ENCODE measurements at regions not wholly inside any gene's neighbourhood (a gene's known extent, or its start where the extent isn't known, plus 50 kb on each side); places are given as distances from the start of the nearest gene placed in this dataset.

DNA sequence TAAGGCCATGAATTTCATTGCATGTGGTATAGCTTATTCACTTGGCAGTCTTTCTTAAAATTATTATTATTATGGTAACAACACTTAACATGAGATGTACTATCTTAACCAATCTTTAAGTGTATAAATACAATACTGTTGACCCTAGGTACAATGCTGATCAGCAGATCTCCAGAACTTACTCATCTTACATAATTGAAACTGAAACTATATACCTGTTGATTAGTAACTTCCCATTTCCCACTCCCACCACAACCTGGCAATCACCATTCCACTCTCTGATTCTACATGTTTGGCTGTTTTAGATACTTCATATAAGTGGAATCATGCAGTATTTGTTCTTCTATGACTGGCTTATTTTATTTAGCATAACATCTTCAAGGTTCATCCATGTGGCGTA lies 150.2 kb upstream of the POU2AF2 start:
- DNase-seq (ENCODE audit: low read depth): no peak

DNA sequence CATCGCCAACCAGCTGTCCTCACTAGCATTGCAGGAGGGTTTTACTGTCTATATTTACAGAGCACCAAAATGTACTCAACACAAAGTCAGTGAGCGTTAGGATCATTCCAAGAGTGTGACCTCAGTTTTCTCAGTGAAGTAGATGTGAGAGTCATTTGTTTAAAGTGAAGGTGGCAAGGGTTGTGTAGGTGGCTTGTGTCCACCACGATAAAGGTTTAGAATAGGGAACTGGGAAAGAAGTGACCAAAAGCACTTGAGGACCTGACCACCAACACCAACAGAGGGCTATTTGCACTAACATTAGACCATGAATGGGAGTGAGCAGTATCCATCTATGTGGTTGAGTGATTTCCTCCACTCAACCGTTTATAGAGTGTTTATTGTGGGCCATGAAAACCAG lies 152.5 kb upstream of the POU2AF2 start:
- no peak for DNase-seq (ENCODE audit: low read depth)

DNA sequence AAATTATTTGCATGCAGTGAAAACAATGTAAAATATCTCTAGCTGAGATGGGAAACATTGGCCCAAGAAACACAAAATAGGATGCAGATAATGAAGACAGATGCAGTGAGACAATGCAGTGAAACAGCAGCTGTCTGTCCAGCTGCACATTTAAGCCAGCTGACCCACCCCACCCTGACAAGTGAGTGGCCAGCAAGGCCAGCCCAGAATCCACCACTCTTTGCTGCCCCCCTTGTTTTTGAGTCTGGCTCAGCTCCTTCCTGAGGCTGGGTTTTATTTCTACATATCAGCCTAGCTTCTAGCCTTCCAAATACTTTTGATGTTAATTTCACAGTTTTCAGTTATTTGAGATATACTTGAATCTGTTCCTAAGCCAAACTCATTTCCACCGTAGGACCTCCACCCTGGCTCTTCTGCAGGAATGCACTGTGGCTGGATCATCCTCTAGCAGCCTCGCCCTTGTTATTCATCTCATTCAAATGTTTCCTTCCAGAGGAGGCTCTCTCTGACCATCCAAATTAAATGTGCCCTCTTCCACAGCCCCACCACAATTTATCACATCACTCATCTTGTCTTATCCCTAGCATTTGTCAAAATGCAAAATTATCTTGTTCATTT lies 154.1 kb upstream of the POU2AF2 start:
- peak; percentile 59 for DNase-seq (ENCODE audit: low read depth)

DNA sequence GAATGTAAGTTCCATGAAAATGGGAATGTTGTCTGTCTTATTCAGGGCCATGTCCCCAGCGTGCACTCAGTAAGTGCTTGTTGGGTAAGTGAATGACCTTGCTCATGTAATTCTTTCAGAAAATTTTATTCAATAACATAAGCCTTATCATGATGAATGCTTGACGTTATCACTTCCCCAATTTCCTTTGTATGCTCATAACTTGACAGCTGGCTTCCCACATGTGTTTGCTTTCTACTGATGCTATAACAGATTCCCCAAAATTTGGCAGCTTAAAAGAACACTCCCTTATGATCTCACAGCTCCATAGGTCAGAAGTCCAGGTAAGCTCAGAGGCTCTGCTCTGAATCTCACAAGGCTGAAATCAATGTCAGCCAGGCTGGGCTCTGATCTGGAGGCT lies 155.8 kb upstream of the POU2AF2 start:
- DNase-seq (ENCODE audit: low read depth): no peak

DNA sequence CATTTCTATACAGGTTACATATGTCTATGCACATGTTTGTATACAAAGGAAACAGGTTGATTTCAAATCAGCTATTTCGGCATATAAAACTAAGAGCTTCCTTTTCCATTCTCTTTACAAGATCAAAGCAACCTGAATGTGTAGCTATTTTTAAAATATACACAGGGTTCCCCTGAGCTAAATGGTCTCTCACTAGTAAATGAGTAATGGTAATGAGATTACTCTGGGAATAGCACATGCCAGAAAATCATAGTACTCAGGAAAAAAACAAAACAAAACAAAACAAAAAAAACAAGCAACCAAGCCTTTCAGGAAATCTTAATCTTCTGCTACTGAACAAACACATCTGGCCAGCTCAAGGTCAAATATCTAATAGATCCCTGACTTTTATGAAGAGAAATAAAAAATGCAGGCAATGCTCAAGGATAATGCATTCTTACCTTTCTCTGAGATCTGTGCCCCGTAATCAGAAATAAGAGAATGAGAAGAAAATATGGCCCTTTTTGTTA lies 156.6 kb upstream of the POU2AF2 start:
- DNase-seq (ENCODE audit: low read depth): no peak

DNA sequence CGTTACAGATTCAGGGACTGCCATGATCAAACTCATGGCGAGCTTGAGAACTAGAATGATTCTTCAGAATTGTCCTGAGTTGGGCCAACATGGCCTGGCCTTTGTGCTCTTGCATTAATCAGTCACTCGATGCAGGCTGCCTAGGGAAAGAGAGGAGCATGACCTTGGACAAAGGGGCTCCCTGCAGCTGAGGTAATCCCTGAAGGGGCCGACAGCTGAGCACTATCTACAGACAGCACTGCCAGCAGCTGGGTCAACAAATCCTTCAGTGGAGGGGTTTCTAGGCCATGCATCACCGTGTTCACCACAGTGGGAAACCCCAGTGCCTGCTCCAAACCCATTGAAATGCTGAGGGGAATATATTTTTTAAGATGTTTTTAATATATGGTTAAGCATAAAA lies 159.5 kb upstream of the POU2AF2 start:
- DNase-seq (ENCODE audit: low read depth): peak; percentile 90

DNA sequence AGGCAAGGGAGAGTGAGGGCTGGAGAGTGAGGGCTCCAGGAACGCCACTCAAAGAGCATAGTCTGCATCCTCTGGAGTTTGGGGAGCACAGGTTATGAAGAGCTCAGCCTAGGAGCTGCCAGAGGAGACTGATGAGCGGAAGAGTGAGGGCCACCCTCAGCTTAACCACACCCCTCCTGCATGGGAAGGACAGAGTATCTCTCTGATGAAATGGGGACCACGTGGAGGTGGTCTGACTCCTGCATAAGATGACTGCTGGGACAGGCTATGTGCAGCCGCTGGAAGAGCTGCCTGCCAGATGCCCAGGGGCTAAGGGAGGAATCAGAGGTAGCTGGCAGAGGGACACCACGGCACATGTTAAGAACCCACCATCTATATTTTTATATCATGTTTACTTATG lies 162.9 kb upstream of the POU2AF2 start:
- DNase-seq (ENCODE audit: low read depth): no peak

DNA sequence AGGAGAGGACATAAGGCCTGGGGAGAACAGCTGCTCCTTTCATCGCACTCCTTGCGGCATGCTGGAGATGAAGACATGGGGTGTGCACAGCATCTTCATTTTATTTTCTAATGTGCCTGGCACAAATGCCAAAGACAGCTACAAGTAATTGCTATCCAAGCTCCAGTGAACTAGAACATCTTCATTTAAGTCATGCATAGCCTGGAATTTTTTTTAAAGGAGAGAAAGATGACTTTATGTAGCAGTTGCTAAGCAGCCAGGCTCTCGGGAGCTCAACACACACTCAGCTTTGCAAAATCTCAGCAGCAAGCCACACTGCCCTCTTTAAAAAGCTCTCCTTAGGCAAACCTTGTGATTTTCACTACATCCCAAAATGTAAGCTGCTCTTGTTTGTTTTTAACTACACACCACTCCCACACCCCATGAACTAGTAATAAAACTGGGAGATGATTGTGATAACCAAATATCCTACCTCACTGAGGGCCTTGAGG lies 164.5 kb upstream of the POU2AF2 start:
- DNase-seq (ENCODE audit: low read depth): no peak

DNA sequence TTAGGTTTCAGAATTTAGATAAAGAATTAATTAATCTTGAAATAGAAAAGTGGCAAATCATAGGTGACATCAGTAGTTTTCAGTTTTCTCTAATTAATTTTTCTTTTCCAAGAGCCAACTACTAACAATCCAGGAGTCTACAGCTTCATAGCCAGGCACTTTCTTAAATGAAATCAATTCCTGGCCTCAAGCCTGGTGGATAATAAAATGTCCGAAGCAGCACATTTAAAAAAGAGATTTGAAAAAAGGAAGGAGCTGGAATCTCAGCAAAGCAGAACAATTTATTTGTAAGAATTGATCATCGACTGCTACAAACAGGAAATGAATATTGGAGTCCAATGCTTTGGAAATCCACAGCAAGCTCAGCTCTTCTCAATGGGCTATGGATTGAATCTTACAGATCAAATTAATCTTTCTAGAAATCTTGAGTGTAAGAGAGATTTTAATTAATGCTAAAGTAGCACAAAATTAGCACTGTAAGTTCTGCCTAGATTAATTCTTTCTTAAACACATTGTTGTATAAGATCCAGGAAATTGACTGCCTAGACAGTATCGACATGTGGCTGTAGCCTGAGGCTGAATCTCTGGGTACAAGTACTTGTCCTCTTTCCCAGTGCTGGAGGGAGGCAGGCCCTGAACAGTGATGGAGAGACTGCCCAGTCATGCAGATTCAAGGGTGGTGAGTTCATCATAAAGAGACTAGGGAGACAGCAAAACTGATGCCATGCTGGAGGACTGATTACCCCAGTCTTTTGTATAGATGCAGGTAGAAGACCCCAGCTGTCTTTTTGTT lies 167.8 kb upstream of the POU2AF2 start:
- DNase-seq (ENCODE audit: low read depth): no peak

DNA sequence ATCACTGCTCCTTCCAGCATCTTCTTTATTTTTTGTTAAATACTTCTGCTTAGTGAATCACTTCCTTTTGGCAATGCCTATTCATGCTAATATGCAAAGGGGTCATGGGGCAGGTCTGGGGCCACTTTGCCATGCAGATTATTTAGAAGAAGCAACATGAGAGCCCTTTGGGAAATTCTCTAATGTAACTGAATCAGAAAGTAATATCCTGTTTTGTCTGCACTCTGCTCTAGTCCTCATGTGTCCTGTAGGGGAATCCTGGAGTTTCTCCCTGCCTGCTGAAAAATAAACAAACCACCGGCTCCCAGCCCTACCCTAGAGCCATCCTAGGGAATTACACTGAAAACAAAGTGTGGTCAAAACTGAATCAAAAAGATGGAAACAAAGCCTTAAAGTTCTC lies 176.5 kb upstream of the POU2AF2 start:
- DNase-seq (ENCODE audit: low read depth): no peak

DNA sequence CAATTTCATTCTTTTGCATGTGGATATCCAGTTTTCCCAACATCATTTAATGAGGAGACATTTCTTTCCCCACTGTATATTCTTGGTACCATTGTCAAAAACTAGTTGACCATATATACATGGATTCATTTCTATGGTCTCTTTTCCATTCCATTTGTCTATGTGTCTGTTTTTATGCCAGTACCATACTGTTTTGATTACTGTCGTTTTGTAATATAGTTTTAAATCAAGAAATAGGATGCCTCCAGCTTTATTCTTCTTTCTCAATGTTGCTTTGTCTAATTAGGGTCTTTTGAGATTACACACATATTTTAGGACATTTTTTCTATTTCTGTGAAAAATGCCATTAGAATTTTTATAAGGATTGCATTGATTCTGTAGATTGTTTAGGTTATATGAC lies 177.5 kb upstream of the POU2AF2 start:
- DNase-seq (ENCODE audit: low read depth): no peak

DNA sequence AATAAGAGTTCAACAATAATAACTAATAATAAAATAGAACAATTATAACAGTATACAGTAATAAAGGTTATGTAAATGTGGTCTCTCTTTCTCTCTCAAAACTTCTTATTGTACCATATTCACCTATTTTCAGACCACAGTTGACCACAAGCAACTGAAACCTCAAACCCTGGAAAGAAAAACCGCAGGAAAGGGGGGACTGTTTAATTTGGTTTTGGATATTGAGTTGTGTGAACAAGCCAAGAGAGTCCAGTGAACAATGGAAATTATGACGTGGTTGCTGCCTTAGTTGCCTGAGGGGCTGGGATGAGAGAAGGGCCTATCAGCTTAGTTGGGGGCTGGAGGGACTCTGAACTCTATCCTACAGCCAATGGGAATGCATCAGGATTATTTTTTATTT lies 178.7 kb upstream of the POU2AF2 start:
- DNase-seq (ENCODE audit: low read depth): no peak

DNA sequence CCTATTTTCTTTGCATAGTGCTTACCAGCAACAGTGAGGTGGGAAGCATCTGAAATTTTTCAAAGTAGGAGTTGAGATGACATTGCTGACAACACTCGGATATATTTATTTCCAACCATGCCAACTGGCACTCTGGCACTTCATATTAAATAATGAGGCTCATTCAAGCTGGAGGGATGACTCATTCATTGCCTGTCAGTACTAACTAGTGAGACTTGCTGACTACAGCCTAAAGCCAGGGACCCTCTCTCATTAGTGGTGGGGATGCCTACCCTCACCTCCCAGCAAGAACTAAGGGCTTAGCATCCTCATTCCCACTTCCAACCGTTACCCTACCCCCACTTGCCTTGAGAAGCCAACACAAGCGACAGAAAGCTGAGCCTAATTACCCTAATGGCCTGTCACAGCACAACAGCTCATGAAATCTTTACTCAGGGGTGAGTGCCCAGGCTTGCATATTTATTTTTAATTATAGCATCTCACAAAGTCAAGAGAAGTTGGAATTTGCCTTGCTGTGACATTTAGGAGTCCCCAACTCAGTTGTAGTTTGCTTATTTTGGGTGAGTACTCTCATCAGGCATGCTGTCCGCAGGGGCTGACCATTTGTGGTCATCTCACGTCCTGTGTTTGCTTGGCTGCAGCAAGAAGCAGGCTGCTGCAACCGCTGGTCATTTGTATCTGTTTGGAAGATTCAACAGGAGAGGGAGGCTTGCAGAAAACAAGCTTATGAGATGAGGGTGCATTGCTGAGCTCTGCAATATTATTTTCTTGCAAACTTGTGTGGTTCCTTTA lies 181.6 kb upstream of the POU2AF2 start:
- peak; percentile 93 for DNase-seq (ENCODE audit: low read depth)

DNA sequence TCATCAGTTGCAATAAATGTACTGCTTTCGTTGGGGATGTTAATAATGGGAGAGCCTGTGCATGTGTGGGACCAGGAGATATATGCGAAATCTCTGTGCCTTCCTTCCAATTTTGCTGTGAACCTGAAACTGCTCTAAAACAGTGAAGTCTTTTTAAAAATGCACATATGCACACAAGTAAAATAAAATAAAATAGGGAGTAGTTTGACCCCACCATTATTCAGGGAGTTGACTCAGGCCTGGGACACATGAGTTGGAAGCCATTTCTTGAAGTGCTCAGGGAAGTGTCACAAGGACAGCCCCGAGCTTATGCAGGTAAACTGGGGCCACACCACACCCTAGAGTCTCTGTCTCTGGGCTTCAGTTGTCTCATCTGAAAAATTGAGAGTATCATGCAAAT lies 183.1 kb upstream of the POU2AF2 start:
- DNase-seq (ENCODE audit: low read depth): no peak

DNA sequence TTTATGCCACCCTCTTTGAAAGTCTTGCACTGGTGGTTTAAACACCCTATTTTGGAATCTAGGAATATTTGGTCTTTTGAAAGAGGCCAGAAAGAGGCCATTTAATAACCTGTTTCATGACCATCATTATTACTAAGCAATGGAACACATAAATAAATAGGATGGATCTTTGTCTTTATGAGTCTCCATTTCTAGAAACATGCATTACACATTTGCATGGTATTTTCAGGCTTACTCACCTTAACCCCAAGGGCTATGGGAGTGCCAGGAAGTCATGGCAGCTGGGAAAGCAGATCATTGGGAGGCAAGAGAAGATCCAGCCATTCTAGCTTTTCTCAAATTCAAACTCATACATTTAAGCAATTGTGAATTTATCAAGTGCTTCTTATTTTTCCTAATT lies 185.8 kb upstream of the POU2AF2 start:
- peak; percentile 20 for DNase-seq (ENCODE audit: low read depth)

DNA sequence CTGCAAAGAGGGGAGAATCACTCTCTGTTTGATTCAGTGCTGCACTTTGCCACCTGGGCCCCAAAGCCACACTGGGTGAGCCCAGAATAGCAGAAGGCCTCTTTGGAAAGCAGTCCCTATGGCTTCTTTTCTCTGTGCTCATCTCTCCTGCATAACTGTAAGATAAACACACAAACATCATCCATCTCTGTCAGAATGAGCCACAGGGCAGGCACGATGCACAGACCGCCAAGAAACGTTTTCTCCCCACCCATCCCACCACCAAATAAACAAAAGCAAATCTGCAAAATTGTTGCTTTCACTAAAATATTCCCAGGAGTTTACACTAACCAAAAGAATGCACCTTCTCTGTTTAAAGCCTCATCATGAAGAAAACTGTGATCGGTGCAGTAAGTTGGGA lies 196.4 kb upstream of the POU2AF2 start:
- no peak for DNase-seq (ENCODE audit: low read depth)

DNA sequence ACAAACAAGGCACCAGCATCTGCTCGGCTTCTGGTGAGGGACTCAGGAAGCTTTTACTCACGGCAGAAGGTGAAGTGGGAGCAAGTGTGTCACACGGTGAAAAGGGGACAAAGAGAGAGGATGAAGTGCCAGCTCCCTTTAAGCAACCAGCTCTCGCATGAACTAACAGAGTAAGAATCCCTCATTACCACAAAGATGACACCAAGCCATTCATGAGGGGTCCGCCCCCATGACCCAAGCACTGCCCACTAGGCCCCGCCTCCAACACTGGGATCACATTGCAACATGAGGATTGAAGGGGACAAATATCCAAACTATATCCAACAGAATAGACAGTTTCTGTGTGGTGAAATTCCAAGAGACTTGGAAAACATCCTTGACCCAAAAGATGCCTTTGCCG lies 198.2 kb upstream of the POU2AF2 start:
- peak; percentile 74 for DNase-seq (ENCODE audit: low read depth)

DNA sequence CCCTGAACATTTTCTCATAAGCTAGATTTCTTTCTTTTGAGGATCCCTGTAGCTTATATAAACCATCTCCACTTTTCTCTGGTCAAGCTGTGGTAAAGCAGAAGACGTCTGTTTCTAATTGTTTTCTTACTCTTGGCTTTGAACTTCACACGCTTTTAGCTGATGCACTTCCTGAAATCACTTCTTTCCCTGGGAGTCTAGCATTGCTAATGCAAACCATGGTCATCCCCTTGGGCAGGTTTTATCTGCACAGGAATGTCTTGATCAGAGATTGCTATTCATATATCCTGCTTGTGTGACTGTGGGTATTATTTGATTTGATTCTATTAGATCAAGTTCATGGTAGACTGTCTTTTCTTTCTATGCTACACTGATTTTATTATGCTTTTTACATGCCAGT lies 199.2 kb upstream of the POU2AF2 start:
- DNase-seq (ENCODE audit: low read depth): no peak

DNA sequence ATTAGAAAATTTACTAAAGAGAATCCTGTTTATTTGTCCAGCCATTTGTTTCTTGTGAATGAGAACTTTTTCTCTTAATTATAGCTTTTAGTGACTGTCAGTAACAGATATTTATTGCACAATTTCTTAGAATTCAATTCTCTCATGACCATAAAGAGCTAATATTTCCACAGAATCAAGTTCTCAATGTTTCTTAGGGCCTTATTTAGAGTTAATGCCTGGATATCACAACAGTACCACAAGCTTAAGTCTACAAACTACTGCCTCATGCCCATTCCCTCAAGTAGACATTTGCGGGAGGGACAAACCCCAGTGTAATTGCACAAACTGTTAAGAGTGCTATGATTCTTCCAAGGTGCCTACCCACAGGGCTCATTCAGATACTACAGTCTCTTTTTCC lies 199.7 kb upstream of the POU2AF2 start:
- no peak for DNase-seq (ENCODE audit: low read depth)

DNA sequence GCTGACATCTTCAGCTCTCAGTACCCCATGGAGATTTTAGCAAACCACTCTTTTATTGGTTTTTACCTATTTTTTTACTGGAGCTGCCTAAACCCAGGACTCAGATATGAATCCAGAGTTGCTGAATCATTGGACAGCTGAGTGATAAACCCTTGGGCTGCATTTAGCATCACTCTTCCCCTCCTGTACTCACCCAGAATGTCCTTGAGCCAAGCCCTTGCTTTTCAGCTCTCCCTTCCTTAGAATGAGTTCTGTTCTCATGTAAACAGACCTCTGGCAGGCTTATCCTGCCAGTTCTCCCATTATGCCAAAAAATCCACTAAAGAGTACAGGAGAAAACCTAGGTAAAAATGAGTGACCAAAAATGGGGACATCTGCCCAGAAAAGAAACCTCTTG lies 200.1 kb upstream of the POU2AF2 start:
- peak; percentile 52 for DNase-seq (ENCODE audit: low read depth)

DNA sequence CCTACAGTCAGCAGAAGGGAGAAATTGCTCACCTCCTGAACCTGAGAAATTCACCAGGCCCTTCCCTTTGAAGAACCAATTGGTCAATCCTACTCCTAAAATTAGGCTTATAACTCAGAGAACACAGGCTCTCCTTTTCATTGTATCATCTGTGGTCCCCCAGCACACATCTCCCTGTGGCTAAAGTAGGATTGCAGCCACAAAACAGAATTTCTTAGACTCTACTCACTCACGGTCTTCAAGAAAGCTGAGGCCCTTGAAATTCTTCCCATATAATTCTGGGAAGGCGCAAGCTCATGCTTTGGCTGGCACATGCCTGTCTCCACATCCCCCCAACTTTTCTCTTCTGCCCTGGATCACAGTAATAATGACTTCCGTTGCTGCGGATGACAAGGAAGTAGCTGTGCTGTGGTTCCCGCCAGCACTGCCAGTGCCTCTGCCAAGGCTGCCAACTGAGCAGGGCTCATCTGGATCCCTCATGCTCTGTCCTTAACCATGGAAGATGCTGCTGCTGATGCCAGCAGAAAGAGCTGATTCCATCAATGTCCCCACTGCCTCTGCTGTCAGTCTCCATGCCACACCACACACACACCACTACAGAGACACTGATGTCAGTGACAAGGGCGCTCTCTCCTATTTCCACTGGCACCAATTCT lies 200.6 kb upstream of the POU2AF2 start:
- DNase-seq (ENCODE audit: low read depth): peak; percentile 60

DNA sequence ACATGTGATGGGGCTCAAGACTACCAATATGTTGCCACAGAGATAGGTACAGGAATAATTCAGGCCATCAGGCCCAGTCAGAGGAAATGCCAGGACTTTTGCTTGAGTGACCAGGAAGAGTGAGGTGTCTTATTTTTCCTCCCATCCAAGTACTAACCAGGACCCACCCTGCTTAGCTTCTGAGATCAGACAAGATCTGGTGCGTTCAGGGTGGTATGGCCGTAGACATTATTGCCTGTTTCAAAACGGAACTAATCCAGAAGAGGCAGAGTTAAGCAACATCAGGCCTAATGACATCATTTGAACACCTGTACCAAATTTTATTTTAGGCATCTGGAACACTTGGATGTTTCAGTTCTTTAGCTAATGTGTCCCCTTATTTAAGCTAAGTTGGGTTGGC lies 205.5 kb upstream of the POU2AF2 start:
- DNase-seq (ENCODE audit: low read depth): no peak

All from myocyte (in vitro differentiated cells).